ENCODE measurements at regions not wholly inside any gene's neighbourhood (a gene's known extent, or its start where the extent isn't known, plus 50 kb on each side); places are given as distances from the start of the nearest gene placed in this dataset.

DNA sequence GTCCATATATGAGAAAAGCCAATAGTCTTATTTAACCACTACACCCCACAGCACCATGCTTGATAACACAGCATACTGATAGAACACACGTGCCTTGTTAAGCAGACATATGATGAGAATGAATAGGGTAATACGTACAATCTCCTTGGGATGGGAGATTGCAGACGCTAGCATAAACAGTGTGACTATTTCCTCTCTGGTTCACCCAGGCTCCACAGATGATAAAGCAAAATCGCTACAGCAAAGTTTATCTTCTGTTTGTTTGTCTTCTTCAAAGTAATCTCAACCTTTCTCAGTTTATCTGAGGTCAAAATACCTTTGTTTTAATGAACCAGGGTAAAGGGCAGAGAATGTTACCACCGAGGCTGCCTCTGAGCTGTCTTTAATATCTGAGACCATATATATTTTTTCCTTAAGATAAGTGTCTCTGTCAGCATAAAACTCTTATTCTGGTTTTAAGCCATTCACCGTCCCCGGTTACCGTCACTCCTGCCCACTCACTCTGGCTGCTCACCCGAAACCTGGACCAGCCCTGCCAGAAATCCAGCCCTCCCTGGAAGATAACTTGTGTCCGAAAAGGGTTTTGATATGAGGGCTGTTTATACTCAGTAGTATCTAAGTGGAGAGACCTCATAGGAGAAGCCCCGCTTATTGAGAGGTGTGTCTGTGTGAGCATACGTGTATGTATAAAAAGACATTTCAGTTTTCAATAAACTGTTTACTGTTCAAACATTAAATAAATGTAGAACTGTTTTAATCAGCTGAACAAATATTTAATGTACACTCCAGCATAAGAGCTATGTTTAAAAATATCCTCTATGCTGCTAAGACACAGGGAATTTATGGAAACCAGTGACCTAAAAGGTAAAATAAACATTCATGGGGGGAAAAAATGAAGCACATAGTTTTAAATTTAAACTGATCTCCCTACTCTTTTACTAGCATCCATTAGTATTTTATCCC, 465.4 kb downstream of the RASEF start:
- no peak for DNase-seq

GRCh38 chr9:82598241-82599039, 464.5 kb downstream of the RASEF start:
- peak; percentile 29 for DNase-seq

DNA sequence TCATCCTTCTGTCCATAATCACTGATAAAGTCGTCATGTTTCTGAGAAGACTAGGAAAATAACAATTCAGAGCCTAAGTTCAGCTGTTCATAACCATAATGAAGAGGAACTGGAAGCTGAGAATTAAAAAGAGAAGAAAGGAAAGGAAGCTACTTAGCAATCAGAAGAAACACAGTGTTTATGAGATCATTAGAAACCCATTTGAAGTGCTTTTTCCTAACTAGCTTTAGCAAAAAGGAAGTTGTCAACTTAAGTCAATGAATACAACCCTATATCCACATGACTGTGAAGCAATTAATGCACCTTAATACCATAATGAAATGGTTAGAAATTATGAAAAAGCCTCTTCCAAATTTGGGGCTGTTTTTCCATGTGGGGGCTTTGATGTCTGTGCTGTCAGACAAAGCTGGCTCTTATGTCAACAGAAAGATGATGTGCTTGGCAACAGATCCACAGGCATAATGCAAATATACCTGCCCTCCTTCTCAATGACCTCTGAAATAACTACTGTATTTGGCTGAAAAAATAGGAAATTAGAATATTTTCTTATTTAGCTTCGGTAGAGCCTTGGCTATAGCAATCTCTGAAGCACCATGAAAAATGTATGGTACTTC, 463.5 kb downstream of the RASEF start:
- no peak for DNase-seq

DNA sequence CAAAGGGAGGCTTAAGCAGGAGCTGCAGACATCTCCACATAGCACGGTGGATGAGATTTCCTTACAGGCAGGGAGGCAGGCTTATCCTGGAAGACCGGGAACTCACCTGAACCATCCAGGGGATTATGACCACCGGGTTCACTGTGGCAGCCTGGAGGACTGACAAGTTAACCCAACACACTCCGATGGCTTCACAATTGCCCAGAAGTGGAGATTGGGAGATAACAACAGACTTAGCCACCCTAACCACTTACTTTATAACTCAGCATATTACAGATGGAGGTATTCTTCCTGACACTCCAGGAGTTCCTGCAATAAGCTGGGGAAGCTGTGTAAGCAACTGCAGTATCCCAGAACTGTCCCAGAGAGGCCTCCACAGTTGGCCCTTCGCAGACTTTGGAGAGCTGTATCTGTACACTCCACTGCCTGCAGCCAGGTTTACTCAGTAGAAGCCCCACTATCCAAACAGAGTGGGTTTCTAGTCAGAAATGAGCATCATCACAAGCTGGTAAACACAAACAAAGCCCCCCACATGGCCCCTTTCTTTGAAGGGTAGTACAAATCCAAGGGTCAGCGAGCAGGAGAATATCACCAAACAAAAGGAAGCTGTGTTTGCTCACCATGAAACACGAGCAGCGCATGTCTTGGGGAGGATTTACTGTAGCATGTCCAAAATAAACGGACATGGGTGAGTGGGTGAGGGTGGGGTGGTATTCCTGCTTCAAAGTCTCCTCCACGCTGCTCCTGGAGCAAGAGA, 462.2 kb downstream of the RASEF start:
- peak; percentile 43 for DNase-seq

- no peak for DNase-seq
These were observed 461.6 kb downstream of the RASEF start for GRCh38 chr9:82601293-82601771.

GRCh38 chr9:82604947-82605656, 457.8 kb downstream of the RASEF start:
- DNase-seq, result peak; percentile 17

- DNase-seq, result no peak
These were observed 457.3 kb downstream of the RASEF start for GRCh38 chr9:82605657-82606031.

- peak; percentile 29 for DNase-seq
These were observed 456.9 kb downstream of the RASEF start for GRCh38 chr9:82606071-82606470.

GRCh38 chr9:82606492-82607382, 456.2 kb downstream of the RASEF start:
- DNase-seq, result peak; percentile 72

- DNase-seq, result no peak
These were observed 454.5 kb downstream of the RASEF start for GRCh38 chr9:82608487-82608886.

GRCh38 chr9:82612942-82613341, 450.0 kb downstream of the RASEF start:
- DNase-seq, result no peak

GRCh38 chr9:82613498-82613897, 449.4 kb downstream of the RASEF start:
- no peak for DNase-seq

- DNase-seq, result no peak
These were observed 446.4 kb downstream of the RASEF start for GRCh38 chr9:82616545-82616944.

DNA sequence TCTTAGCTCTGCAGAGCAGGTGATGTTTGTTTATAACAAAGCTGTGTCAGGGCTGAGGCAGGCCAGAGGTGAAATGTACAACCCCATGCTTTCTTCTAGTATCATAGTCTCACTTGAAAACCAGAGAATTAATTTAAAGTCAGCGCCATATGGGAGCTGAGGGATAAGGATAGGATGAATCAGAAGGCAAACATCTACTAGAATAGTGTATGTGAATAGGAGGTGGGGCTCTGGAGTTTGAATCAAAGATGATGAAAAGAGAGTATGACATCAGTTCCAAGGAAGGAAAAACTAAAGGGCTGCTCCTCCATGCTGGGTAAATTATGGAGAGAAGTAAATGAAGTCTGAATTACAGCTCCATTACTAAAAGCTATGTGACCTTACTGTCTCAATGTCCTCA, 441.5 kb downstream of the RASEF start:
- DNase-seq, result no peak

- no peak for DNase-seq
These were observed 425.6 kb downstream of the RASEF start for GRCh38 chr9:82637368-82637767.

DNA sequence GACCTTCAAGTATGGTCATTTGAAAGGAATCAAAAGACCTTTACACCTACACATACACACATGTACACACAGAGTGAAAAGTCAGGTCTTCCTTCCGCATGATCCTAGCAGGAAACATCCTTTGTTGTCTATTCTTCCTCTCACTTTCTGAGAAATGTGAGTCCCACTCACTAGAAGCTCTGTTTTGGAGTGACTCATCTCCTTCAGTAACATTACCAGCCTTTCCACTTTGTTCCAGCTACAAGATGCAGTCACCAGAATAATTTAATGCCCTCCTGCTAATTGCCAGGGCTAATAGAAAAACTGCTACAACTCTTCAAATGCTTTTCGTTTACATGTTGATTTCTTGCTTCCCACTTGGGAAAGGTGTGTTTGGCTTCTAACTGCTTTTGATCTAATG, 417.3 kb downstream of the RASEF start:
- no peak for DNase-seq

GRCh38 chr9:82650368-82650767, 412.6 kb downstream of the RASEF start:
- DNase-seq, result no peak

DNA sequence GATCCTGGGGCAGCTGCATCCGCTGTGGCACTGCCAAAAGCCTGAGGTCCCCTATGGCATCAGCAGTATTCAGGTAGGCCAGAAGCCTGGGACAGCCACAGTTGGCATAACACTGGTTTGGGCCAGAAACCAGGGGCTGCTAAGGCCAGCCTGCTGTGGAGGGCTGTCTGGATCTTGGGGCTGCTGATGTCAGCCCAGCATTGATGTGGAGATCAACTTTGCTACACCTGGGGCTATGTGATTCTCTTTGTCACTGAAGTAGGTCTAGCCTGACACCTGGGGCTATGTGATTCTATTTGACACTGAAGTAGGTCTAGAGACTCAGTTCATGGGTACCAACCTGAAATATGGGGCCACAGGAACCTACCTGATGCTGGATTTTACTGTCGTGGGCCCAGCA, 411.5 kb downstream of the RASEF start:
- DNase-seq, result no peak

DNA sequence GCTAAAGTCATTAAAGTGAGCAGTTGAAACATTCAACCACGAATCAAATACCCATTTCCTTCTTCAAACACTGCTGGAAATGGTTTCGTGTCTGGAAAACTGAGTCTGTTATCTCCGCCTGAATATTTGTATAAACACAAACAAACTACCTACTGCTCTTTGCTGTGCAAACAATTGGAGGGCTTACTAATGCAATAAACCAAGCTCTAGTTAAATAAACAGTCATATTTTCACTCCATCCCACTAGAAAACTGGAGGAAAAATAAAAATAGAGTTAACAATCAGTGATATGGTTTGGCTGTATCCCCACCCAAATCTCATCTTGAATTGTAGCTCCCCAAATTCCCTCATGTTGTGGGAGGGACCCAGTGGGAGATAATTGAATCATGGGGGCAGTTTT, 397.6 kb downstream of the RASEF start:
- no peak for DNase-seq

- DNase-seq, result no peak
These were observed 394.2 kb downstream of the RASEF start for GRCh38 chr9:82668689-82669199.

DNA sequence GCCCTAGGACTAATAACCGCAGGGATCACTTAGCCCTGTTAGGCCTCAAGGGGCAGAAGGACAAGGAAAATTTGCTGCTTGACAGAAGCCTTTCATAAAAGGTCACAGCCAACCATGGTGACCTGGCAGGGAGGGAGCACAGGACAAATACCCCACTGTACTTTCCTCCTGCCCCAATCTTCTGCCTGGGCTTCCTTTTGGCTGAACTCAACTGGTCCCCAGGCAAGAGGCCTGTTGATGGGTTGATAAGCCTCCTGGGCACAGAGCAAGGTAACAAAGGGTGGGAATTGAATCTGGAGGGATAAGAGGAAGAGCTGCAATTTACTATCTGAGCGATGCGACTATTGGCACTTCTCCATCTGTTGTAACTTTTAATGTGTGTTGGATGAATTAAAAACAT, 392.9 kb downstream of the RASEF start:
- DNase-seq, result no peak
